IMR-90 (cell line): ENCODE measurements at regions not wholly inside any gene's neighbourhood (a gene's known extent, or its start where the extent isn't known, plus 50 kb on each side); places are given as distances from the start of the nearest gene placed in this dataset.
"Not testable (repeated sequence)": the region's sequence is repeated elsewhere in the genome, so short reads cannot be mapped to it uniquely, and the experiment has no call there.

Source experiments
- ATAC-seq: fragments of 200-7000 bp; cut with Tn5 transposase; 2 replicates; pipeline ENCODE4 v1.9.1; 2020; ENCODE audit warnings: low read depth, mild to moderate bottlenecking, moderate library complexity
- BruUV-seq: library from RNA; stranded (reverse); fragments of 400-500 nt; replicated peaks from 2 replicates; lab custom pipeline; 2021; lab: Mats Ljungman, UMichigan
- CTCF ChIA-PET: fragments of 300-600 bp; formaldehyde crosslinking; extraction: SDS; loops from one replicate; lab custom pipeline; 2021; ENCODE audit warnings: antibody characterized with exemption; lab: Yijun Ruan, JAX
- POLR2A ChIA-PET: fragments of 300-600 bp; sonication (Branson Sonifier 250); formaldehyde crosslinking; loops from one replicate; lab custom pipeline; 2022; ENCODE audit warnings: antibody characterized with exemption; ENCODE audit not compliant: unreplicated experiment; lab: Charles Lee
- DNase-seq: peaks from one replicate; pipeline ENCODE4 v3.0.0; 2013
- H2AFZ ChIP-seq: replicated peaks from 2 replicates; pipeline ENCODE3; 2013; ENCODE audit warnings: low read length, mild to moderate bottlenecking; ENCODE audit not compliant: poor library complexity
- H2AK5ac ChIP-seq: 2 replicates; pipeline ENCODE4 v1.6.1; 2013; ENCODE audit warnings: low read depth, low read length, inconsistent platforms
- H2AK9ac ChIP-seq: replicated peaks from 2 replicates; pipeline ENCODE3; 2013; ENCODE audit warnings: mild to moderate bottlenecking, low read depth, low read length, moderate library complexity; ENCODE audit not compliant: poor library complexity
- H2BK120ac ChIP-seq: 2 replicates; pipeline ENCODE4 v1.6.1; 2013; ENCODE audit warnings: low read depth, low read length, inconsistent platforms
- H2BK15ac ChIP-seq: 3 replicates; pipeline ENCODE4 v1.6.1; 2013; ENCODE audit warnings: low read depth, low read length, inconsistent platforms
- H2BK20ac ChIP-seq: 2 replicates; pipeline ENCODE4 v1.6.1; 2013; ENCODE audit warnings: low read depth, mild to moderate bottlenecking, inconsistent platforms, low read length, moderate library complexity
- H2BK5ac ChIP-seq: 2 replicates; pipeline ENCODE4 v1.6.1; 2013; ENCODE audit warnings: mild to moderate bottlenecking, low read depth, low read length, inconsistent platforms; ENCODE audit not compliant: poor library complexity, severe bottlenecking
- H3K14ac ChIP-seq: replicated peaks from 2 replicates; pipeline ENCODE4 v1.6.1; 2013; ENCODE audit warnings: low read depth, low read length, inconsistent platforms
- H3K18ac ChIP-seq: 2 replicates; pipeline ENCODE4 v1.6.1; 2013; ENCODE audit warnings: low read depth, low read length, control low read depth
- H3K23ac ChIP-seq: 2 replicates; pipeline ENCODE4 v1.6.1; 2013; ENCODE audit warnings: low read depth, low read length, inconsistent platforms
- H3K27ac ChIP-seq: 2 replicates; pipeline ENCODE4 v1.5.1; 2013; ENCODE audit warnings: mild to moderate bottlenecking, control low read depth, low read length; ENCODE audit not compliant: insufficient read depth
- H3K27me3 ChIP-seq: 2 replicates; pipeline ENCODE4 v1.6.1; 2013; ENCODE audit warnings: low read length; ENCODE audit not compliant: control insufficient read depth, insufficient read depth
- H3K36me3 ChIP-seq: 2 replicates; pipeline ENCODE4 v1.6.1; 2013; ENCODE audit warnings: low read length, mixed read lengths; ENCODE audit not compliant: control insufficient read depth, insufficient read depth
- H3K4ac ChIP-seq: 2 replicates; pipeline ENCODE4 v1.6.1; 2013; ENCODE audit warnings: low read depth, low read length, inconsistent platforms
- H3K4me1 ChIP-seq: 2 replicates; pipeline ENCODE4 v1.6.1; 2013; ENCODE audit warnings: low read length, mixed read lengths; ENCODE audit not compliant: control insufficient read depth, insufficient read depth
- H3K4me2 ChIP-seq: 2 replicates; pipeline ENCODE4 v1.6.1; 2013; ENCODE audit warnings: low read depth, mild to moderate bottlenecking, control low read depth, low read length, moderate library complexity
- H3K4me3 ChIP-seq: 2 replicates; pipeline ENCODE4 v1.5.1; 2013; ENCODE audit warnings: low read depth, mild to moderate bottlenecking, control low read depth, low read length, moderate library complexity; ENCODE audit not compliant: insufficient read depth
- H3K56ac ChIP-seq: 2 replicates; pipeline ENCODE4 v1.6.1; 2013; ENCODE audit warnings: low read length, inconsistent platforms; ENCODE audit not compliant: insufficient read depth; ENCODE audit errors: extremely low read depth
- H3K79me1 ChIP-seq, 2 experiments: 2 replicates each; pipeline ENCODE4 v1.6.1; 2013; ENCODE audit warnings: low read length in 2 of 2, inconsistent platforms in 1 of 2, low read depth in 1 of 2
- H3K9ac ChIP-seq: 2 replicates; pipeline ENCODE4 v1.6.1; 2013; ENCODE audit warnings: low read depth, low read length, control low read depth
- H3K9me1 ChIP-seq: 2 replicates; pipeline ENCODE4 v1.6.1; 2013; ENCODE audit warnings: low read length, inconsistent platforms; ENCODE audit not compliant: insufficient read depth
- H3K9me3 ChIP-seq: 2 replicates; pipeline ENCODE4 v1.6.1; 2013; ENCODE audit warnings: low read length; ENCODE audit not compliant: control insufficient read depth, insufficient read depth
- H4K20me1 ChIP-seq: 2 replicates; pipeline ENCODE4 v1.6.1; 2013; ENCODE audit warnings: low read length, inconsistent platforms; ENCODE audit not compliant: insufficient read depth
- H4K5ac ChIP-seq: 2 replicates; pipeline ENCODE4 v1.6.1; 2013; ENCODE audit warnings: mild to moderate bottlenecking, low read depth, low read length, control low read depth
- H4K8ac ChIP-seq, 2 experiments: 2 replicates each; pipeline ENCODE4 v1.6.1; 2013; ENCODE audit warnings: low read depth in 2 of 2, low read length in 2 of 2, control low read depth in 1 of 2, inconsistent platforms in 1 of 2
- H4K91ac ChIP-seq: 2 replicates; pipeline ENCODE4 v1.6.1; 2013; ENCODE audit warnings: low read depth, low read length, inconsistent platforms; ENCODE audit not compliant: insufficient read depth
- BHLHE40 ChIP-seq: fragments of 150-350 bp; IDR thresholded peaks from 2 replicates; pipeline ENCODE4 v1.6.1; 2016; ENCODE audit warnings: mild to moderate bottlenecking, low read depth, low read length
- CEBPB ChIP-seq: IDR thresholded peaks from 2 replicates; pipeline ENCODE4 v1.6.1; 2012; ENCODE audit warnings: low read depth, low read length, improper control_type of control experiment
- FOS ChIP-seq: fragments of 150-350 bp; IDR thresholded peaks from 2 replicates; pipeline ENCODE4 v1.6.1; 2016; ENCODE audit warnings: low read depth, low read length
- MAZ ChIP-seq: IDR thresholded peaks from 2 replicates; pipeline ENCODE4 v1.6.1; 2012; ENCODE audit warnings: low read depth, mild to moderate bottlenecking, low read length, improper control_type of control experiment, moderate library complexity, borderline replicate concordance
- POLR2A ChIP-seq: IDR thresholded peaks from 2 replicates; pipeline ENCODE4 v1.6.1; 2012; ENCODE audit warnings: mild to moderate bottlenecking, low read depth, low read length
- RCOR1 ChIP-seq: IDR thresholded peaks from 2 replicates; pipeline ENCODE4 v1.6.1; 2012; ENCODE audit warnings: mild to moderate bottlenecking, low read length, improper control_type of control experiment; ENCODE audit not compliant: insufficient replicate concordance
- WGBS, 2 experiments: methylation state at CpG; one replicate each; pipeline versions ENCODE4 v1.1.5 to v1.1.7; 2013; ENCODE audit warnings: missing lambda C conversion rate in 2 of 2; ENCODE audit not compliant: insufficient read length in 1 of 2; ENCODE audit errors: extremely low coverage in 2 of 2; 5-methylcytosine and 5-hydroxymethylcytosine counted together
- dilution Hi-C: fragments of 300-500 bp; cut with HindIII; formaldehyde crosslinking; loops from one replicate; pipeline ENCODE4 v1.14.3; 2018; ENCODE audit warnings: low sequenced_read_pairs; ENCODE audit not compliant: unreplicated experiment
- in situ Hi-C: fragments of 300-500 bp; cut with MboI; formaldehyde crosslinking; loops from 3 replicates; pipeline ENCODE4 v1.14.3; 2019; ENCODE audit warnings: low sequenced_read_pairs, inconsistent platforms, mixed read lengths
- intact Hi-C: fragments of 100-400 bp; cut with micrococcal nuclease; formaldehyde crosslinking; loops from 2 replicates; pipeline ENCODE4 v1.10.0; 2022
- TF ChIP-seq, protein P1 (sequence below): fragments of 150-350 bp; IDR thresholded peaks from 2 replicates; pipeline ENCODE4 v1.6.1; 2017; ENCODE audit warnings: mild to moderate bottlenecking, antibody characterized with exemption, low read length, low read depth
- TF ChIP-seq, protein P2 (sequence below): conservative IDR thresholded peaks from 2 replicates; pipeline ENCODE4 v1.5.1; 2012; ENCODE audit warnings: mild to moderate bottlenecking, low read depth, low read length, improper control_type of control experiment

DNA sequence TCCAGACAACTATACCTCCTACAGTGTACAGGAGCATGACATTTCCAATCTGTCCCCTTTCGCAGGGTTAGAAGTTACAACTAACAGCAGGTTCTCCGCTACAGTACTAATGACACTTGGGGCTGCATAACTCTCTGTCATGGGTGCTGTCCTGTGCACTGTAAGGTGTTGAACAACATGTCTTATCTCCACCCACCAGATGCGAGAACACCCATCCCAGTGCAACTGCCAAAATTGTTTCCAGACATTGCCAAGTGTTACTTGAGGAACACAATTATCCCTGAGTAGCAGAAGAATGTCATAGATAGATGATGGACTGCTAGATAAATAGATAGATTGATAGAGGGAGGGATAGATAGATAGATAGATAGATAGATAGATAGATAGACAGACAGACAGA is 200.9 kb upstream of the USP9Y start:
- Histone ChIP-seq H3K18ac (no peak overlapping the region), H4K8ac (no peak overlapping the region), H2BK20ac (no peak overlapping the region), H4K5ac (no peak overlapping the region), H3K27me3 (no peaks in the 10 kb centered on the region), H4K20me1 (no peaks in the 10 kb centered on the region), H2BK120ac (no peak overlapping the region), H3K56ac (no peak overlapping the region), H2AK9ac (no peak overlapping the region), H2BK5ac (no peak overlapping the region), H3K4me1 (no peaks in the 10 kb centered on the region), H3K14ac (no peak overlapping the region), H2AK5ac (no peak overlapping the region), H4K91ac (no peak overlapping the region), H3K36me3 (no peaks in the 10 kb centered on the region), H3K4me3 (no peak overlapping the region), H3K23ac (no peak overlapping the region), H2AFZ (no peak overlapping the region), H3K79me1 (no peaks in the 10 kb centered on the region), H3K9me1 (no peaks in the 10 kb centered on the region), H3K9me3 (no peaks in the 10 kb centered on the region), H2BK15ac (no peak overlapping the region), H3K9ac (no peak overlapping the region), H3K27ac (no peak overlapping the region), H3K4me2 (no peak overlapping the region), H3K4ac (no peak overlapping the region)
- TF ChIP-seq, protein P1, sequence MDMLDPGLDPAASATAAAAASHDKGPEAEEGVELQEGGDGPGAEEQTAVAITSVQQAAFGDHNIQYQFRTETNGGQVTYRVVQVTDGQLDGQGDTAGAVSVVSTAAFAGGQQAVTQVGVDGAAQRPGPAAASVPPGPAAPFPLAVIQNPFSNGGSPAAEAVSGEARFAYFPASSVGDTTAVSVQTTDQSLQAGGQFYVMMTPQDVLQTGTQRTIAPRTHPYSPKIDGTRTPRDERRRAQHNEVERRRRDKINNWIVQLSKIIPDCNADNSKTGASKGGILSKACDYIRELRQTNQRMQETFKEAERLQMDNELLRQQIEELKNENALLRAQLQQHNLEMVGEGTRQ = no peak
- TF ChIP-seq MAZ (no peak), CEBPB (no peak), POLR2A (no peak), FOS (no peak), BHLHE40 (no peak), RCOR1 (no peak)
- TF ChIP-seq, protein P2, sequence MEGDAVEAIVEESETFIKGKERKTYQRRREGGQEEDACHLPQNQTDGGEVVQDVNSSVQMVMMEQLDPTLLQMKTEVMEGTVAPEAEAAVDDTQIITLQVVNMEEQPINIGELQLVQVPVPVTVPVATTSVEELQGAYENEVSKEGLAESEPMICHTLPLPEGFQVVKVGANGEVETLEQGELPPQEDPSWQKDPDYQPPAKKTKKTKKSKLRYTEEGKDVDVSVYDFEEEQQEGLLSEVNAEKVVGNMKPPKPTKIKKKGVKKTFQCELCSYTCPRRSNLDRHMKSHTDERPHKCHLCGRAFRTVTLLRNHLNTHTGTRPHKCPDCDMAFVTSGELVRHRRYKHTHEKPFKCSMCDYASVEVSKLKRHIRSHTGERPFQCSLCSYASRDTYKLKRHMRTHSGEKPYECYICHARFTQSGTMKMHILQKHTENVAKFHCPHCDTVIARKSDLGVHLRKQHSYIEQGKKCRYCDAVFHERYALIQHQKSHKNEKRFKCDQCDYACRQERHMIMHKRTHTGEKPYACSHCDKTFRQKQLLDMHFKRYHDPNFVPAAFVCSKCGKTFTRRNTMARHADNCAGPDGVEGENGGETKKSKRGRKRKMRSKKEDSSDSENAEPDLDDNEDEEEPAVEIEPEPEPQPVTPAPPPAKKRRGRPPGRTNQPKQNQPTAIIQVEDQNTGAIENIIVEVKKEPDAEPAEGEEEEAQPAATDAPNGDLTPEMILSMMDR = no peak
- intact Hi-C loops (no loop called here), in situ Hi-C loops (no loop called here), dilution Hi-C loops (no loop called here)
- no peak for DNase-seq
- CTCF ChIA-PET = no interaction called here
- POLR2A ChIA-PET = no interaction called here
- no TSS peak for BruUV-seq
- ATAC-seq = no peak
- no CpG with 5 or more reads among the region's 3 CpGs for WGBS, 2 experiments

DNA sequence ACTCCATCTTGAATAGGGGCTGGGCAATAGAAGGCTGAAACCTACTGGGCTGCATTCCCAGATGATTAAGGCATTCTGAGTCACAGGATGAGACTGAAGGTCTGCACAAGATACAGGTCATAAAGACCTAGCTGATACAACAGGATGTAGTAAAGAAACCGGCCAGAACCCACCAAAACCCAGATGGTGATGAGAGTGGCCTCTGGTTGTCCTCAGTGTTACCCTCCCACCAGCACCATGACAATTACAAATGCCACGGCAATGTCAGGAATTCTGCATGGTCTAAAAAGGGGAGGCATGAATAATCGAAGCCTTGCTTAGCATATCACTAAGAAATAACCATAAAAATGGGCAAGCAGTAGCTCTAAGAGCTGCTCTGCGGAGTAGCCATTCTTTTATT is 197.0 kb upstream of the USP9Y start:
- H3K9me3 ChIP-seq, H2BK5ac ChIP-seq, H4K5ac ChIP-seq, H2AK9ac ChIP-seq, H3K4me3 ChIP-seq, H4K91ac ChIP-seq, H3K9me1 ChIP-seq, H3K23ac ChIP-seq, H3K79me1 ChIP-seq, H3K18ac ChIP-seq, H2BK120ac ChIP-seq, H3K4ac ChIP-seq, POLR2A ChIA-PET, H2AK5ac ChIP-seq, H3K36me3 ChIP-seq, H3K9ac ChIP-seq, DNase-seq, intact Hi-C loops, H4K8ac ChIP-seq, H3K4me1 ChIP-seq, H3K27ac ChIP-seq, CTCF ChIA-PET, dilution Hi-C loops, BruUV-seq, H3K14ac ChIP-seq, H2AFZ ChIP-seq, H3K56ac ChIP-seq, H3K4me2 ChIP-seq, H3K27me3 ChIP-seq, ATAC-seq, in situ Hi-C loops, H4K20me1 ChIP-seq, H2BK15ac ChIP-seq, H2BK20ac ChIP-seq: not testable (repeated sequence)
- WGBS, 2 experiments = no CpG with 5 or more reads among the region's 4 CpGs
